ENCODE measurements at regions not wholly inside any gene's neighbourhood (a gene's known extent, or its start where the extent isn't known, plus 50 kb on each side); places are given as distances from the start of the nearest gene placed in this dataset.

DNA sequence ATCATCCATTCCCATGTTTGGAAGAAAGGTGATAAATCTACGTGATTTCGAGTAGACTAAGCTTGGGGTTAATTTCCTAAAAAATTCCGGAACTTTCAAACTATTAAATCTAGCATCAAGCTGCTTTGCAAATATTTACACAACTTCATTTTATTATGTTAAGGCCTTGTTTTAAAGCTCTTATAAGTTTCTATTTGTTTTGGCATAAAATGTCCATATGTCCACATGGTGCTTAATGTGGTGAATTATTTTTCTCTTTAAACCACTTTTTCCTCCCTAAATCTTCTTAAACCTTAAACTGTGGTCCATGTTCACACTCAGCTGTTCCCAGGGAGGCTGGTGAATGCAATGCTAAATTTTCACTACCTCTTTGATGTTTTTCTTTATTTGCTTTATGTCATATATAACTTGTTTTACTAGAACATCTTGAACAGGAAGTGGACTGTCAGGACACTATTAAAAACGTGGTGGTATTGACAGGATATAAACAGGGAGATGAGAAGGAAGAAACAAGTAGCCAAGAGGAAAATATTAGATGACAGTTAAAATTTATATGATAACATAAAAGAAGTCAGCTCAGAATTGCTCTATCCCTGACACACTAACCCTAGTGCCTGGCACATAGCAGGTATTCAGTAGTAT lies 72.5 kb upstream of the AGTR1 start:
- TF ChIP-seq, protein P1, sequence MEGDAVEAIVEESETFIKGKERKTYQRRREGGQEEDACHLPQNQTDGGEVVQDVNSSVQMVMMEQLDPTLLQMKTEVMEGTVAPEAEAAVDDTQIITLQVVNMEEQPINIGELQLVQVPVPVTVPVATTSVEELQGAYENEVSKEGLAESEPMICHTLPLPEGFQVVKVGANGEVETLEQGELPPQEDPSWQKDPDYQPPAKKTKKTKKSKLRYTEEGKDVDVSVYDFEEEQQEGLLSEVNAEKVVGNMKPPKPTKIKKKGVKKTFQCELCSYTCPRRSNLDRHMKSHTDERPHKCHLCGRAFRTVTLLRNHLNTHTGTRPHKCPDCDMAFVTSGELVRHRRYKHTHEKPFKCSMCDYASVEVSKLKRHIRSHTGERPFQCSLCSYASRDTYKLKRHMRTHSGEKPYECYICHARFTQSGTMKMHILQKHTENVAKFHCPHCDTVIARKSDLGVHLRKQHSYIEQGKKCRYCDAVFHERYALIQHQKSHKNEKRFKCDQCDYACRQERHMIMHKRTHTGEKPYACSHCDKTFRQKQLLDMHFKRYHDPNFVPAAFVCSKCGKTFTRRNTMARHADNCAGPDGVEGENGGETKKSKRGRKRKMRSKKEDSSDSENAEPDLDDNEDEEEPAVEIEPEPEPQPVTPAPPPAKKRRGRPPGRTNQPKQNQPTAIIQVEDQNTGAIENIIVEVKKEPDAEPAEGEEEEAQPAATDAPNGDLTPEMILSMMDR (IDR thresholded peaks at IDR 0.05; ENCODE audit: insufficient read depth, low read length, missing control alignments), result no peak
- DNase-seq (ENCODE audit: low read depth, low spot score), result no peak
- POLR2A ChIA-PET, result no interaction called here
- no peak overlapping the region for H3K4me3 ChIP-seq (ENCODE audit: low read depth, low read length)
- CTCF ChIA-PET, result interaction anchor here (0.8 kb wide), 1 partner anchor 10 kb away, joined by 3 read pairs; no protein-coding TSS in a partner anchor

DNA sequence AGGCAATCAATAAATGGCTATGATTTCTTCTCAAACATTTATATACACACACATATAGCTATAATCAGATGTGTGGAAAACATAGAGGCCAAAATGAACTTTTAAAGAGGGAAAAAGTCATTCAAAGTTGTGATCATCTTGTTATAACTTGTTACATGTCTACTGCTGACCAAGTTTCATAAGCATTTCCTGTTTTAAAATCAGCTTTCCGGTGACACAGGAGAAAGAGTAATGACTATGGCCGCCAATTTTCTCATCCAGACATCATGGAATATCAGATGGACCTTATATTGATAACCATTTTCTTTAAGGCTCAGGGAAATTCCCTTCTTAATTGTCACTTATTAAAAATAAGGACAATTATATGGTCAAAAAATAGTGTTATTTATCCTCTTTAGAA lies 71.7 kb upstream of the AGTR1 start:
- DNase-seq (ENCODE audit: low read depth, low spot score), result no peak
- TF ChIP-seq, protein P1 (IDR thresholded peaks at IDR 0.05; ENCODE audit: insufficient read depth, low read length, missing control alignments), result no peak
- ChIA-PET CTCF (no interaction called here), POLR2A (no interaction called here)
- H3K4me3 ChIP-seq (ENCODE audit: low read depth, low read length), result no peak overlapping the region

DNA sequence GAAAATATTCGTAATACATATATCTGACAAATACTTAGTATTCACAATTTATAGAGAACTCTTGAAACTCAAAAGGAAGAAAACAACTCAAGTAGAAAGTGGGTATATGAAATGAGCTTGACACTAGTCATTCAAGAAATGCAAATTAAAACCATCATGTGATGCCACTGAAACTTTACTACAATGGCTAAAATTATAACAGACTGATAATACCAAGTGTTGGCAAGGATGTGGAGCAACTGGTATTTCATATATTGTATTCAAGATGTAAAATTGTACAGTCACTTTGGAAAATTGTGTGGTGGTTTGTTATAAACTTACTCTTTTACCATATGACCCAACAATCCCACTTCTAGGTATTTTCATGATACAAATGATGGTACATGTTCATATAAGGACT lies 68.7 kb upstream of the AGTR1 start:
- ChIA-PET POLR2A (no interaction called here), CTCF (no interaction called here)

DNA sequence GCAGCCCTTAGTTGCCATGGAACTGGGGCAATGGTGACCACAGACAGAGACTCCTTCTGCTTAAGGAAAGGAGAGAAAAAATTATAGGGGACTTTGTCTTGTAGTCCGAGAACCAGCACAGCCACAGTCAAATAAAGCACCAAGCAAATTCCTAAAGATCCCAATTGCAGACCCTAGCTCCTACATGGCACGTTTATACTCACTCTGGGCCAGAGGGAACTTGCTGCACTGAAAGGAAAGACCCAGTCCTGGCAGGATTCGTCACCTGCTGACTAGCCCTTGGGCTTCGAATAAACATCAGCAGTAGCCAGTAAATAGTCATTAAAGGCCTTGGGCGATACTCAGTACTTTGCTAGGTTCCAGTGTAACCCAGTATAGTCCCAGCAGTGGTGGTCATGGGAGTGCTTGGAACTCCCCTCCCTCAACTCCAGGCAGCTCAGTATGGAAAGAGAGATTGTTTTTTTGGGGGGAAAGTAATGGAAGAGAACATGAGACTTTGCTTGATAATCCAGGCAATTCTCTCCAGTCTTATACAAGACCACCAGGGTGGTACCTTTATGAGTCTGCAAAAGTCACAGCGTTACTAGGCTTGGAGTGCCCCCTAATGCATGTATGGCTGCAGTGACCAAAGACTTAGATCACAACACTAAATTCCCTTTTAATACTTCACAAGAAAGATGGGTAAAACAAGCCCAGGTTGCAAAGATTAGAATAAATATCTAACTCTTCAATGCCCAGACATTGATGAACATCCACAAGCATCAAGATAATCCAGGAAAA lies 66.4 kb upstream of the AGTR1 start:
- CTCF ChIA-PET, result no interaction called here
- TF ChIP-seq, protein P1 (IDR thresholded peaks at IDR 0.05; ENCODE audit: insufficient read depth, low read length, missing control alignments), result peak; percentile 20
- DNase-seq (ENCODE audit: low read depth, low spot score), result no peak
- H3K4me3 ChIP-seq (ENCODE audit: low read depth, low read length), result no peak overlapping the region
- POLR2A ChIA-PET, result no interaction called here

More for the DNA sequence above, 68.7 kb upstream of the AGTR1 start:
- no peak for DNase-seq (ENCODE audit: low read depth, low spot score)
- TF ChIP-seq, protein P1 (IDR thresholded peaks at IDR 0.05; ENCODE audit: insufficient read depth, low read length, missing control alignments), result no peak
- H3K4me3 ChIP-seq (ENCODE audit: low read depth, low read length), result no peak overlapping the region

DNA sequence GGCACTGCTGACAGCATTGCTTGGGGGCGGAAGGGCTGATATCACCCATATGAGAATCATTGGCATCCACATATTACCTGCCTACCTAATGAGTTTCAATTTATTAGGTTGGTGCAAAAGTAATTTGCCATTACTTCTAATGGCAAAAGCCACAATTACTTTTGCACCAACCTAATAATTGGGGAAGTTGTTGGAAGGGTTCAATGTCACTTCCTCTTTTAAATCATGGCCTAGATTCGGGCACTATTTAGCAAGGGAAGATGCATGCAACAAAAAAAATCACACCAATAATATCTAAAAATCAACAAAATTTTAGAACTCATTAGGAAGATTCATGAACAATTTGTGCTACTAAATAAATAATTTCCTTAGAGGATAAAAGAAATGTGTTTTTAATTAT lies 56.0 kb upstream of the AGTR1 start:
- TF ChIP-seq, protein P1 (IDR thresholded peaks at IDR 0.05; ENCODE audit: insufficient read depth, low read length, missing control alignments), result no peak
- ChIA-PET CTCF (no interaction called here), POLR2A (no interaction called here)
- no peak overlapping the region for H3K4me3 ChIP-seq (ENCODE audit: low read depth, low read length)
- DNase-seq (ENCODE audit: low read depth, low spot score), result no peak

DNA sequence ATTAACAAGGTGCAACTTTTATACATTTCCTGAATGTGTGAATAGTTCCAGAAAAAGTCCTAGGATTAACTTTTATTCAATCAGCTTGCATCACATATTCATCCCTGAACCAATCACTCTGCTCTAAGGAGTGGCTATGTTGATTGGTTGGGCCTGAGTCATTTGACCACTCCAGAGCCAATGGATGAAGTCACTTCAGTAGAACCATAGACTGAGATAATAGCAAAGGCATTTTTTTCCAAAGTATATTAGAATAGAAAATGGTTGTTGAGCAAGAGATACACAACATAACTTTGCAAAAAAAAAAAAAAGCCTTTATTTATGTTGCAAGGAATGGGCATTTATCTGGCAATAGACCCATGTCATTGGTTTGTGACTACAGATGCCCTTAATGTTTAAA lies 55.5 kb upstream of the AGTR1 start:
- TF ChIP-seq, protein P1 (IDR thresholded peaks at IDR 0.05; ENCODE audit: insufficient read depth, low read length, missing control alignments), result no peak
- DNase-seq (ENCODE audit: low read depth, low spot score), result no peak
- H3K4me3 ChIP-seq (ENCODE audit: low read depth, low read length), result no peak overlapping the region
- POLR2A ChIA-PET, result no interaction called here
- CTCF ChIA-PET, result no interaction called here

Data from AG04449 (cell line).